HCT116 (cell line): ENCODE measurements at regions not wholly inside any gene's neighbourhood (a gene's known extent, or its start where the extent isn't known, plus 50 kb on each side); places are given as distances from the start of the nearest gene placed in this dataset.
A peak's percentile ranks its signal among the peaks of the same experiment; 100 is the strongest.

ENCODE experiments used
- ATAC-seq: fragments of 200-7000 bp; cut with Tn5 transposase; 2 replicates; pipeline ENCODE4 v1.9.1; 2020; ENCODE audit warnings: mild to moderate bottlenecking, moderate library complexity
- BruUV-seq: library from RNA; stranded (reverse); fragments of 400-500 nt; replicated peaks from 2 replicates; lab custom pipeline; 2021; lab: Mats Ljungman, UMichigan
- CTCF ChIA-PET: fragments of 300-600 bp; sonication (Branson Sonifier 250); formaldehyde crosslinking; loops from one replicate; lab custom pipeline; 2021; ENCODE audit warnings: antibody characterized with exemption; lab: Charles Lee
- POLR2A ChIA-PET: fragments of 300-600, 350-600 bp; sonication (Branson Sonifier 250); formaldehyde crosslinking; loops from one replicate; lab custom pipeline; 2021; ENCODE audit warnings: antibody characterized with exemption; lab: Charles Lee
- RAD21 ChIA-PET, 2 experiments: fragments of 300-600 bp; sonication (Branson Sonifier 250); formaldehyde crosslinking; loops; one replicate each; lab custom pipeline; 2023; ENCODE audit warnings: low total read pairs in 2 of 2; ENCODE audit not compliant: uncharacterized antibody in 2 of 2, unreplicated experiment in 2 of 2, low non-redundant PET in 1 of 2; lab: Charles Lee
- DNase-seq: peaks from one replicate; pipeline ENCODE4 v3.0.0-alpha.2; 2010; ENCODE audit warnings: low read depth, low spot score
- H2AFZ ChIP-seq: fragments of 200-600 bp; shearing (Covaris generic), sonication (generic); 2 replicates; pipeline ENCODE4 v1.6.1; 2017; ENCODE audit warnings: low read depth, mixed run types, mixed read lengths, antibody characterized with exemption, low read length; ENCODE audit not compliant: poor library complexity, severe bottlenecking
- H3K27ac ChIP-seq: 2 replicates; pipeline ENCODE4 v1.5.1; 2012; ENCODE audit warnings: low read depth, low read length
- H3K27me3 ChIP-seq: fragments of 200-600 bp; sonication (generic); 2 replicates; pipeline ENCODE4 v1.6.1; 2016; ENCODE audit warnings: mixed run types, low read length, mixed read lengths; ENCODE audit not compliant: insufficient read depth
- H3K36me3 ChIP-seq, 2 experiments: fragments of 200-500 bp in 1 of 2; fragments of 200-600 bp in 1 of 2; sonication (Bioruptor generic) in 1 of 2; sonication (generic) in 1 of 2; 2 replicates each; pipeline versions ENCODE4 v1.5.1 to v1.6.1; 2014 to 2016; ENCODE audit warnings: low read length in 2 of 2, inconsistent platforms in 1 of 2, mixed read lengths in 1 of 2, mixed run types in 1 of 2; ENCODE audit not compliant: insufficient read depth in 2 of 2, control insufficient read depth in 1 of 2
- H3K4me1 ChIP-seq, 2 experiments: fragments of 200-600 bp in 1 of 2; sonication (generic) in 1 of 2; 2 replicates each; pipeline versions ENCODE4 v1.5.1 to v1.6.1; 2012 to 2017; ENCODE audit warnings: low read length in 2 of 2, inconsistent platforms in 1 of 2, mild to moderate bottlenecking in 1 of 2, mixed read lengths in 1 of 2, mixed run types in 1 of 2, moderate library complexity in 1 of 2; ENCODE audit not compliant: insufficient read depth in 2 of 2, control insufficient read depth in 1 of 2
- H3K4me2 ChIP-seq: fragments of 200-600 bp; sonication (generic); 2 replicates; pipeline ENCODE4 v1.6.1; 2017; ENCODE audit warnings: mixed run types, low read length, mixed read lengths
- H3K4me3 ChIP-seq, 2 experiments: fragments of 200-600 bp in 1 of 2; sonication (generic) in 1 of 2; replicated peaks in 1 of 2; 2 replicates each; pipeline ENCODE4 v1.5.1; 2011 to 2016; ENCODE audit warnings: low read length in 2 of 2, control low read depth in 1 of 2, low read depth in 1 of 2, mild to moderate bottlenecking in 1 of 2, mixed read lengths in 1 of 2, mixed run types in 1 of 2
- H3K79me2 ChIP-seq: fragments of 200-600 bp; sonication (generic); 2 replicates; pipeline ENCODE4 v1.6.1; 2017; ENCODE audit warnings: mild to moderate bottlenecking, mixed run types, low read length, moderate library complexity, mixed read lengths; ENCODE audit not compliant: insufficient read depth
- H3K9ac ChIP-seq: fragments of 200-600 bp; sonication (generic); 2 replicates; pipeline ENCODE4 v1.6.1; 2016; ENCODE audit warnings: low read length, mixed read lengths
- H3K9me2 ChIP-seq: fragments of 200-600 bp; sonication (generic), shearing (Covaris generic); 2 replicates; pipeline ENCODE4 v1.6.1; 2017; ENCODE audit warnings: mixed run types, mild to moderate bottlenecking, moderate library complexity; ENCODE audit not compliant: insufficient read depth
- H3K9me3 ChIP-seq, 2 experiments: fragments of 200-500 bp in 1 of 2; fragments of 200-600 bp in 1 of 2; sonication (Bioruptor generic) in 1 of 2; sonication (generic) in 1 of 2; 2 replicates each; pipeline ENCODE4 v1.6.1; 2014 to 2017; ENCODE audit warnings: low read length in 2 of 2, mixed read lengths in 2 of 2, inconsistent platforms in 1 of 2, low read depth in 1 of 2, mild to moderate bottlenecking in 1 of 2, mixed run types in 1 of 2, moderate library complexity in 1 of 2; ENCODE audit not compliant: control insufficient read depth in 1 of 2, insufficient read depth in 1 of 2
- H4K20me1 ChIP-seq: fragments of 200-600 bp; sonication (generic), shearing (Covaris generic); 2 replicates; pipeline ENCODE4 v1.6.1; 2017; ENCODE audit warnings: mixed run types, mild to moderate bottlenecking, moderate library complexity; ENCODE audit not compliant: insufficient read depth
- CTCF ChIP-seq, 3 experiments: fragments of 200-600 bp in 1 of 3; sonication (generic) in 1 of 3; IDR thresholded peaks in 2 of 3; conservative IDR thresholded peaks in 1 of 3; 2 replicates each; pipeline ENCODE4 v1.5.1; 2012 to 2017; ENCODE audit warnings: low read depth in 2 of 3, low read length in 2 of 3, antibody characterized with exemption in 1 of 3, borderline replicate concordance in 1 of 3, control low read depth in 1 of 3, mild to moderate bottlenecking in 1 of 3, mixed read lengths in 1 of 3, mixed run types in 1 of 3, moderate library complexity in 1 of 3; ENCODE audit not compliant: insufficient read depth in 1 of 3
- EGR1 ChIP-seq: IDR thresholded peaks from 2 replicates; pipeline ENCODE4 v1.6.1; 2012; ENCODE audit warnings: low read depth
- RAD21 ChIP-seq: IDR thresholded peaks from 2 replicates; pipeline ENCODE4 v1.6.1; 2012; ENCODE audit warnings: low read depth, mild to moderate bottlenecking
- intact Hi-C: fragments of 100-400 bp; cut with micrococcal nuclease; formaldehyde crosslinking; loops from 2 replicates; pipeline ENCODE4 v1.10.0; 2022

GRCh38 chr7:16078076-16078952, 343.0 kb downstream of the CRPPA start:
- peak; percentile 82 for TF ChIP-seq RAD21
- no peak for TF ChIP-seq EGR1
- peak; percentile 51 to 78 (median 58); a peak in 5 of 6 replicates for TF ChIP-seq CTCF (IDR thresholded peaks at IDR 0.05 in 2 of 3, conservative IDR thresholded peaks at IDR 0.05 in 1 of 3; ENCODE audit: borderline replicate concordance in 1 of 3, insufficient read depth in 1 of 3, low read depth in 2 of 3, low read length in 2 of 3)
- TF ChIP-seq, all 23 proteins: peak for 2
- H2AFZ ChIP-seq = peak overlapping the region; percentile 97
- no peaks in the 10 kb centered on the region for H3K79me2 ChIP-seq
- no peaks in the 10 kb centered on the region for H4K20me1 ChIP-seq
- DNase-seq = peak; percentile 69
- ChIA-PET CTCF (interaction anchor here (1.0 to 3.8 kb wide), 8 partner anchors 11 to 1361 kb away, joined by 3 to 30 read pairs (median 4); no protein-coding TSS in a partner anchor), RAD21 (interaction anchor here (0.9 to 1.0 kb wide), 2 partner anchors 20 to 486 kb away, joined by 3 to 5 read pairs; no protein-coding TSS in a partner anchor), POLR2A (no interaction called here)
- H3K27ac ChIP-seq = peak overlapping the region; percentile 27; the same call in 1 of the 2 replicates
- no peak overlapping the region for H3K9ac ChIP-seq
- peak overlapping the region; percentile 24; the same call in 1 of the 2 replicates for H3K4me2 ChIP-seq
- H3K27me3 ChIP-seq = no peaks in the 10 kb centered on the region
- H3K4me1 ChIP-seq = peaks cover 4 to 11% of the 10 kb centered on the region in 2 experiments
- H3K36me3 ChIP-seq = no peaks in the 10 kb centered on the region
- H3K4me3 ChIP-seq = no peak overlapping the region
- no TSS peak for BruUV-seq
- H3K9me3 ChIP-seq = no peaks in the 10 kb centered on the region
- ATAC-seq = peak; percentile 88
- no peaks in the 10 kb centered on the region for H3K9me2 ChIP-seq
- intact Hi-C loops = loop anchor here (1.0 to 10.0 kb wide), 3 partner anchors 20 to 1064 kb away; no protein-coding TSS in a partner anchor
